Left ventricle myocardium inferior (tissue), 1 donor: ENCODE measurements at regions not wholly inside any gene's neighbourhood (a gene's known extent, or its start where the extent isn't known, plus 50 kb on each side); places are given as distances from the start of the nearest gene placed in this dataset.

Source experiments
- DNase-seq: peaks from one replicate; pipeline ENCODE4 v3.0.0-alpha.2; 2020
- H3K27ac ChIP-seq: fragments of 200-600 bp; replicated peaks from 2 replicates; pipeline ENCODE4 v1.8.0; 2021
- H3K27me3 ChIP-seq: fragments of 200-600 bp; 2 replicates; pipeline ENCODE4 v1.8.0; 2021; ENCODE audit warnings: low read depth
- H3K36me3 ChIP-seq: fragments of 200-600 bp; 2 replicates; pipeline ENCODE4 v1.8.0; 2021
- H3K4me1 ChIP-seq: fragments of 200-600 bp; 2 replicates; pipeline ENCODE4 v1.8.0; 2021
- H3K4me3 ChIP-seq: fragments of 200-600 bp; 2 replicates; pipeline ENCODE4 v1.8.0; 2021; ENCODE audit warnings: mild to moderate bottlenecking, moderate library complexity
- H3K9me3 ChIP-seq: fragments of 200-600 bp; replicated peaks from 2 replicates; pipeline ENCODE4 v1.8.0; 2021
- intact Hi-C: fragments of 100-400 bp; cut with micrococcal nuclease; formaldehyde crosslinking; loops from one replicate; pipeline ENCODE4 v1.11.0; 2022
- TF ChIP-seq, protein P1 (sequence below): fragments of 200-600 bp; IDR thresholded peaks from 2 replicates; pipeline ENCODE4 v1.8.0; 2021; ENCODE audit warnings: antibody characterized with exemption, mild to moderate bottlenecking, borderline replicate concordance
- donor health status: DM: no; HTN: yes; CAD: no; lungs with severe emphysema.

DNA sequence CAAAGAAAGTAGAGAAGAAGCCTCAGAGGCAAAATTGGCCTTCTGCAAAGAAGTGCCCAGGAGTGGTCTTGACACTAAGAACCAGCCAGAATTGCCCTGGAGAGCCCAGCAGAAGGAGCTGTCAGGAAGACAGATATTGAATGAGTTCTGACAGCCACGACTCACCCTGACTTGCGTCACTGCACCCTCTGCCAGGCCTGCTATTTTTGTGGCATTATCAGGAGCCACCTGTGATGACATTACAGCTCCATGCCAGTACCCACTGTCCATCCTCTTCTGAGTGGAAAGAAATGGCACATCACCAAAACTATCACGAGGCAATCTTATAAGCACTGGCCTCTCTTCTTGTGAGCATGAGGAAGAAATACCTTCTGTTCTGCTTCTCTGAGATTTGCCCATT is 67.7 kb downstream of the SMIM20 start:
- H3K4me3 ChIP-seq, result no peak overlapping the region
- peak; percentile 62 for DNase-seq
- H3K27me3 ChIP-seq, result no peaks in the 10 kb centered on the region
- no peaks in the 10 kb centered on the region for H3K9me3 ChIP-seq
- TF ChIP-seq, protein P1, sequence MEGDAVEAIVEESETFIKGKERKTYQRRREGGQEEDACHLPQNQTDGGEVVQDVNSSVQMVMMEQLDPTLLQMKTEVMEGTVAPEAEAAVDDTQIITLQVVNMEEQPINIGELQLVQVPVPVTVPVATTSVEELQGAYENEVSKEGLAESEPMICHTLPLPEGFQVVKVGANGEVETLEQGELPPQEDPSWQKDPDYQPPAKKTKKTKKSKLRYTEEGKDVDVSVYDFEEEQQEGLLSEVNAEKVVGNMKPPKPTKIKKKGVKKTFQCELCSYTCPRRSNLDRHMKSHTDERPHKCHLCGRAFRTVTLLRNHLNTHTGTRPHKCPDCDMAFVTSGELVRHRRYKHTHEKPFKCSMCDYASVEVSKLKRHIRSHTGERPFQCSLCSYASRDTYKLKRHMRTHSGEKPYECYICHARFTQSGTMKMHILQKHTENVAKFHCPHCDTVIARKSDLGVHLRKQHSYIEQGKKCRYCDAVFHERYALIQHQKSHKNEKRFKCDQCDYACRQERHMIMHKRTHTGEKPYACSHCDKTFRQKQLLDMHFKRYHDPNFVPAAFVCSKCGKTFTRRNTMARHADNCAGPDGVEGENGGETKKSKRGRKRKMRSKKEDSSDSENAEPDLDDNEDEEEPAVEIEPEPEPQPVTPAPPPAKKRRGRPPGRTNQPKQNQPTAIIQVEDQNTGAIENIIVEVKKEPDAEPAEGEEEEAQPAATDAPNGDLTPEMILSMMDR, result no peak
- no peaks in the 10 kb centered on the region for H3K4me1 ChIP-seq
- no peaks in the 10 kb centered on the region for H3K36me3 ChIP-seq
- intact Hi-C loops, result loop anchor here (10.0 kb wide), 1 partner anchor 433 kb away; no protein-coding TSS in a partner anchor
- peak overlapping the region; percentile 42 for H3K27ac ChIP-seq

DNA sequence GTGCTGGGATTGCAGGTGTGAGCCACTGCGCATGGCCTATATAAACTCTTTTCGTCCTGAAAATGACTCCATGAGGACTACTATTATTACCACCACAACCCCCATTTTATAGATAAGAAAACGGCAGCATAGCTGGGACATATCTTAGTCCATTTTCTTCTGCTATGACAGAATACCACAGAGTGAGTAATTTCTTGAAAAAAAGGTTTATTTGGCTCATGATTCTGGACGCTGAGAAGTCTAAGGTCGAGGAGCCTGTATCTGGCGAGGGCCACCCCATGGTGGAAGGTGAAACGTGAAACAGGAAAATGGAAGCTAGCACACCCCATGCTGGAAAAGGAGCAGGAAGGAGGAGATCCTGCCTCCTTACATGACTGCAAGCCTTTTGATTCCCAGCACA is 68.9 kb downstream of the SMIM20 start:
- Histone ChIP-seq H3K4me3 (no peak overlapping the region), H3K27me3 (no peaks in the 10 kb centered on the region), H3K4me1 (peaks cover 3% of the 10 kb centered on the region), H3K36me3 (no peaks in the 10 kb centered on the region), H3K27ac (no peak overlapping the region), H3K9me3 (no peaks in the 10 kb centered on the region)
- TF ChIP-seq, protein P1, result no peak
- intact Hi-C loops, result loop anchor here (10.0 kb wide), 1 partner anchor 432 kb away; no protein-coding TSS in a partner anchor
- DNase-seq, result no peak

DNA sequence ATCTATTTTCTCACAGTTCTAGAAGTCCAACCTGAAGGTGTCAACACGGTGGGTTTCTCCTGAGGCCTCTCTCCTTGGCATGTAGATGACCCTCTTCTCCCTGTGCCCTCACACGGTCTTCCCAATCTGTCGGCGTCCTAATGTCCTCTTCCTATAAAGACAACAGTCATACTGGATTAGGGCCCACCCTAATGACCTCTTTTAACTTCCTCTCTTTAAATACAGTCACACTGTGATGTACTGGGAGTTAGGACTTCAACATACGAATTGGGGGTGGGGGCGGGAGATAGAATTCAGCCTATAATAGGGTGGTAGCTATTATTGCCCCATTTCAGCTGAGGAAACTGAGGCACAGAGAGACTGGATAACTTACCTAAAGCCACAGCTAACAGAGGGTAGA is 70.2 kb downstream of the SMIM20 start:
- Histone ChIP-seq H3K36me3 (no peaks in the 10 kb centered on the region), H3K4me3 (no peak overlapping the region), H3K9me3 (no peaks in the 10 kb centered on the region), H3K27ac (no peak overlapping the region), H3K27me3 (no peaks in the 10 kb centered on the region), H3K4me1 (peaks cover 11% of the 10 kb centered on the region)
- intact Hi-C loops, result loop anchor here (10.0 kb wide), 1 partner anchor 431 kb away; no protein-coding TSS in a partner anchor
- TF ChIP-seq, protein P1, result no peak
- DNase-seq, result no peak

DNA sequence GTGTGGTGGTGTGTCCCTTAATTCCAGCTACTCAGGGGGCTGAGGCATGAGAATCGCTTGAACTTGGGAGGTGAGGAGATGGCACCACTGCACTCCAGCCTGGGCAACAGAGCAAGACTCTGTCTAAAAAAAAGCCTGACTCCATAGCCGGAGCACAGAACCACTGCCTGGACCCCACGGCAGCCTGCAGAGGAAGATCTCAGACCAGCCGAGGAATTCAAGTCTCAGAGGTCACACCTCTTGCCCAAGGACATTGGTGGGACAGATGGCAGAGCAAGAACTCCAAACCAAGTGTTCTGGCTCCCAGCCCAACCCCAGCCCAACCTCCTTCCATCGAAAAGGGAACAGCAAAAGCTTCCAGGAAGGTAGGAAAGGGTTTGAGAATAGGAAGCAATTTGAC is 70.8 kb downstream of the SMIM20 start:
- Histone ChIP-seq H3K4me3 (no peak overlapping the region), H3K9me3 (no peaks in the 10 kb centered on the region), H3K27me3 (no peaks in the 10 kb centered on the region), H3K27ac (no peak overlapping the region), H3K36me3 (no peaks in the 10 kb centered on the region), H3K4me1 (peaks cover 11% of the 10 kb centered on the region)
- TF ChIP-seq, protein P1, result no peak
- no peak for DNase-seq
- intact Hi-C loops, result loop anchor here (10.0 kb wide), 1 partner anchor 430 kb away; no protein-coding TSS in a partner anchor

DNA sequence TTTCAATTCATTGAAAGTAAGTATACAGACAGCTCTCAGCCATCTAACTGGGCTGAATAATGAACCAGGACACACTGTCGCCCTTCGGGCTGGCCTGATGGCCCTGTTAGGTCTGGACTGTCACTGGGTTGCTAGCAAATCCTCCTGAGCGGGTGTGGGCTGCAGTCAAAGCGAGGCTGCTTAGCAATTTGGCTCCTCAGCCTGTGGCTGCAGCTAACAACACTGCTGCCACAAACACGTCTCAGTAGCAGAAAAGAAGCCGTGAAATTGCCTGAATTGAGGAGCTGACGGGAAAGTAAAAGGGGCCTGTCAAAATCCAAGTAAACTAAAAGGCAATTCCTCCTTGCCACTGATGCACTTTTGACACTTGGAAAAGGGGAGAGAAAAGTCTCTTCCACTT is 72.8 kb downstream of the SMIM20 start:
- intact Hi-C loops, result loop anchor here (10.0 kb wide), 1 partner anchor 428 kb away; no protein-coding TSS in a partner anchor
- TF ChIP-seq, protein P1, result no peak
- Histone ChIP-seq H3K36me3 (no peaks in the 10 kb centered on the region), H3K27ac (no peak overlapping the region), H3K9me3 (no peaks in the 10 kb centered on the region), H3K4me3 (no peak overlapping the region), H3K27me3 (no peaks in the 10 kb centered on the region), H3K4me1 (peaks cover 11% of the 10 kb centered on the region)
- DNase-seq, result no peak
